AG10803 (cell line): ENCODE measurements at regions not wholly inside any gene's neighbourhood (a gene's known extent, or its start where the extent isn't known, plus 50 kb on each side); places are given as distances from the start of the nearest gene placed in this dataset.

ENCODE experiments used
- DNase-seq: peaks from one replicate; pipeline ENCODE4 v3.0.0; 2010; ENCODE audit warnings: low read depth
- H3K4me3 ChIP-seq: 2 replicates; pipeline ENCODE4 v1.5.1; 2011; ENCODE audit warnings: mild to moderate bottlenecking, low read length, control low read depth
- CTCF ChIP-seq: conservative IDR thresholded peaks from 2 replicates; pipeline ENCODE4 v1.5.1; 2011; ENCODE audit warnings: mild to moderate bottlenecking, low read length, control low read depth, inconsistent platforms

- no peak overlapping the region for H3K4me3 ChIP-seq
- TF ChIP-seq CTCF = no peak
- DNase-seq = no peak
Measured at GRCh38 chr13:50334115-50334778, 319.0 kb downstream of the KCNRG start.

GRCh38 chr13:50334944-50335343 is 319.7 kb downstream of the KCNRG start:
- no peak overlapping the region for H3K4me3 ChIP-seq
- TF ChIP-seq CTCF = no peak
- DNase-seq = no peak

GRCh38 chr13:50339271-50339670 is 324.0 kb downstream of the KCNRG start:
- no peak for DNase-seq
- no peak overlapping the region for H3K4me3 ChIP-seq
- no peak for TF ChIP-seq CTCF

- DNase-seq = no peak
- no peak for TF ChIP-seq CTCF
- H3K4me3 ChIP-seq = no peak overlapping the region
Measured at GRCh38 chr13:50340146-50340545, 324.9 kb downstream of the KCNRG start.

- H3K4me3 ChIP-seq = no peak overlapping the region
- TF ChIP-seq CTCF = no peak
- no peak for DNase-seq
Measured at GRCh38 chr13:50340551-50341287, 325.5 kb downstream of the KCNRG start.

GRCh38 chr13:50341526-50341925 is 326.3 kb downstream of the KCNRG start:
- DNase-seq = no peak
- TF ChIP-seq CTCF = no peak
- no peak overlapping the region for H3K4me3 ChIP-seq

- no peak for DNase-seq
- H3K4me3 ChIP-seq = no peak overlapping the region
- TF ChIP-seq CTCF = no peak
Measured at GRCh38 chr13:50344717-50345116, 329.5 kb downstream of the KCNRG start.
